ENCODE measurements at regions not wholly inside any gene's neighbourhood (a gene's known extent, or its start where the extent isn't known, plus 50 kb on each side); places are given as distances from the start of the nearest gene placed in this dataset.

- 63 to 72% methylated on average over 2 of the region's 2 CpGs for WGBS, 2 donors
- H3K27me3 ChIP-seq, result no peaks in the 10 kb centered on the region
- H3K9me3 ChIP-seq, result no peaks in the 10 kb centered on the region
- H3K36me3 ChIP-seq, result no peaks in the 10 kb centered on the region
- TF ChIP-seq CTCF (IDR thresholded peaks at IDR 0.05) (no peak), POLR2AphosphoS5 (IDR thresholded peaks at IDR 0.05) (no peak), POLR2A (IDR thresholded peaks at IDR 0.05) (no peak), EP300 (IDR thresholded peaks at IDR 0.05) (no peak)
- H3K27ac ChIP-seq, result no peak overlapping the region
- ATAC-seq (ENCODE audit: low FRiP score in 2 of 2) (no peak), DNase-seq (no peak)
- H3K4me1 ChIP-seq, result no peaks in the 10 kb centered on the region
- no peak overlapping the region for H3K4me3 ChIP-seq
These were observed 336.7 kb upstream of the C16orf82 start for GRCh38 chr16:26729951-26730541.

- WGBS, 2 donors, result 81 to 93% methylated on average over 4 of the region's 4 CpGs
- no peak for TF ChIP-seq CTCF (IDR thresholded peaks at IDR 0.05)
- TF ChIP-seq POLR2A (IDR thresholded peaks at IDR 0.05), result no peak
- no peaks in the 10 kb centered on the region for H3K27me3 ChIP-seq
- no peak overlapping the region for H3K27ac ChIP-seq
- no peak for ATAC-seq (ENCODE audit: low FRiP score in 2 of 2)
- no peak for DNase-seq
- no peaks in the 10 kb centered on the region for H3K9me3 ChIP-seq
- no peaks in the 10 kb centered on the region for H3K4me1 ChIP-seq
- H3K4me3 ChIP-seq, result no peak overlapping the region
- H3K36me3 ChIP-seq, result no peaks in the 10 kb centered on the region
These were observed 335.0 kb upstream of the C16orf82 start for GRCh38 chr16:26731729-26732128.

- WGBS, 2 donors, result 45 to 69% methylated on average over 1 of the region's 1 CpG
These were observed 333.0 kb upstream of the C16orf82 start for GRCh38 chr16:26733710-26734109.

GRCh38 chr16:26735521-26735920 lies 331.2 kb upstream of the C16orf82 start:
- Histone ChIP-seq H3K27ac (no peak overlapping the region), H3K4me3 (no peak overlapping the region), H3K27me3 (no peaks in the 10 kb centered on the region), H3K4me1 (no peaks in the 10 kb centered on the region), H3K9me3 (no peaks in the 10 kb centered on the region), H3K36me3 (no peaks in the 10 kb centered on the region)
- DNase-seq, result no peak
- ATAC-seq (ENCODE audit: low FRiP score in 2 of 2), result no peak
- 78 to 81% methylated on average over 3 of the region's 3 CpGs for WGBS, 2 donors
- TF ChIP-seq CTCF (IDR thresholded peaks at IDR 0.05) (no peak), POLR2AphosphoS5 (IDR thresholded peaks at IDR 0.05) (no peak)

More at GRCh38 chr16:26733710-26734109, 333.0 kb upstream of the C16orf82 start:
- ATAC-seq (ENCODE audit: low FRiP score in 2 of 2), result no peak
- TF ChIP-seq POLR2A (IDR thresholded peaks at IDR 0.05) (no peak), POLR2AphosphoS5 (IDR thresholded peaks at IDR 0.05) (no peak), CTCF (IDR thresholded peaks at IDR 0.05) (no peak), EP300 (IDR thresholded peaks at IDR 0.05) (no peak)
- H3K27me3 ChIP-seq, result no peaks in the 10 kb centered on the region
- no peak overlapping the region for H3K4me3 ChIP-seq
- H3K36me3 ChIP-seq, result no peaks in the 10 kb centered on the region
- no peak overlapping the region for H3K27ac ChIP-seq
- no peaks in the 10 kb centered on the region for H3K4me1 ChIP-seq
- no peaks in the 10 kb centered on the region for H3K9me3 ChIP-seq
- no peak for DNase-seq

- Histone ChIP-seq H3K27ac (no peak overlapping the region), H3K9me3 (no peaks in the 10 kb centered on the region), H3K27me3 (no peaks in the 10 kb centered on the region), H3K4me1 (no peaks in the 10 kb centered on the region), H3K36me3 (no peaks in the 10 kb centered on the region), H3K4me3 (no peak overlapping the region)
- no peak for TF ChIP-seq POLR2A (IDR thresholded peaks at IDR 0.05)
- no peak for TF ChIP-seq CTCF (IDR thresholded peaks at IDR 0.05)
- no peak for TF ChIP-seq EP300 (IDR thresholded peaks at IDR 0.05)
- no peak for TF ChIP-seq POLR2AphosphoS5 (IDR thresholded peaks at IDR 0.05)
- WGBS, 2 donors, result 71 to 88% methylated on average over 4 of the region's 4 CpGs
- DNase-seq (no peak), ATAC-seq (ENCODE audit: low FRiP score in 2 of 2) (no peak)
These were observed 330.6 kb upstream of the C16orf82 start for GRCh38 chr16:26736084-26736483.

Data from upper lobe of left lung (tissue), 6 donors.